GM18502 (cell line): ENCODE measurements at regions not wholly inside any gene's neighbourhood (a gene's known extent, or its start where the extent isn't known, plus 50 kb on each side); places are given as distances from the start of the nearest gene placed in this dataset.
"Not testable (repeated sequence)": the region's sequence is repeated elsewhere in the genome, so short reads cannot be mapped to it uniquely, and the experiment has no call there.

ENCODE experiments used
- ATAC-seq: cut with Tn5 transposase; IDR thresholded peaks from one replicate; pipeline ENCODE4 v1.9.1; 2021; ENCODE audit warnings: mild to moderate bottlenecking; ENCODE audit not compliant: unreplicated experiment, poor library complexity

GRCh38 chr3:197459571-197459970, 96.2 kb downstream of the BDH1 start:
- not testable (repeated sequence) for ATAC-seq

GRCh38 chr3:197458906-197459470, 96.8 kb downstream of the BDH1 start:
- no peak for ATAC-seq

GRCh38 chr3:197458179-197458707, 97.5 kb downstream of the BDH1 start:
- peak; percentile 67 for ATAC-seq

DNA sequence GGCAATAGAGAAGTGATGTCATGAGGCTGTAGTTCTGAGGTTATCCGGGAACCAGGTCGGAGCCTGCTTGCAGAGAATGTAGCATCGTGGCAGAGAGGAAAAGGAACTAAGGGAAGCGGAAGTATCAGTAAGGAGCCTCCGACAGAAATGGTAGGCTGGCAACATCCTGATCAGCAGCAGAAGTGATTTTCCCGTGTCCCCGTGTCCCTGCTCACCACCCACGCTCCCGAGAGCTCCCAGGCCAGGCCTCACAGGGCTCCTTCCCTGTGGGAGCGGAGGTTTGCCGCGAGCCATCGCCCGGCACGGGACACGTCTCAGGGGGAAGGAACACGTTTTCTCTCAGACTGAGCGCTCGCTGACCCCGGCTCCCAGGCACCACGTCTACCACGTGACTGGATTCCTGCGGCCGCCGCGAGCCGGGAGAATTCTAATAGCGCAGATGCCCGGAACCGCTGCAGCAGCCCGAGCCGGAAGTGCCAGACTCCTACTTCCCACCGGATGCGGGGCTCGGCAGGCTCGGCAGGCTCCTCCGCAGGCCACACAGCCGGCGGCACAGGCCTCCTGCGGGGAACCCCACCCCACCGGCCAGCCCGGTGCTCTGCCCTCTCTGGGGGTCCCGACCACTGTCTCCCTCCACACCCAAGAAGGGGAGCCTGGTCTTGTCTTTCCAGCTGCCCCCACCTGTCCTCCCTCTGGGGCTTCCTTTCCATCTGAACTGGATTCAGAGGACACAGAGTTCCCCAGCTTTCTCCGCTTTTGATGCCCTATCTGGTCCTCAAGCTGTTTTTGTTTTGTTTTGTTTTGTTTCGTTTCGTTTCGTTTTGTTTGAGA, 99.3 kb downstream of the BDH1 start:
- peak; percentile 51 for ATAC-seq

DNA sequence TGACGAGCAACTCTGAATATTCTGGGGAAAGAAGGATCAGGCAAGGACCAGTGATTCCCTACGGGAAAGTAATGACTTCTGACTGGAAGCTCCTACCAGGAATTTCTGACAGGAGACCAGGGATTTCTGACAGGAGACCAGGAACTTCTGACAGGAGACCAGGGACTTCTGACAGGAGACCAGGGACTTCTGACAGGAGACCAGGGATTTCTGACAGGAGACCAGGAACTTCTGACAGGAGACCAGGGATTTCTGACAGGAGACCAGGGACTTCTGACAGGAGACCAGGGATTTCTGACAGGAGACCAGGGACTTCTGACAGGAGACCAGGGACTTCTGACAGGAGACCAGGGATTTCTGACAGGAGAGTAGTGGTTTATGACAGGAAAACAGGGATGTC, 100.9 kb downstream of the BDH1 start:
- not testable (repeated sequence) for ATAC-seq

- ATAC-seq: no peak
Observed at GRCh38 chr3:197454014-197454413, 101.8 kb downstream of the BDH1 start.

GRCh38 chr3:197450810-197451209, 105.0 kb downstream of the BDH1 start:
- ATAC-seq: no peak

DNA sequence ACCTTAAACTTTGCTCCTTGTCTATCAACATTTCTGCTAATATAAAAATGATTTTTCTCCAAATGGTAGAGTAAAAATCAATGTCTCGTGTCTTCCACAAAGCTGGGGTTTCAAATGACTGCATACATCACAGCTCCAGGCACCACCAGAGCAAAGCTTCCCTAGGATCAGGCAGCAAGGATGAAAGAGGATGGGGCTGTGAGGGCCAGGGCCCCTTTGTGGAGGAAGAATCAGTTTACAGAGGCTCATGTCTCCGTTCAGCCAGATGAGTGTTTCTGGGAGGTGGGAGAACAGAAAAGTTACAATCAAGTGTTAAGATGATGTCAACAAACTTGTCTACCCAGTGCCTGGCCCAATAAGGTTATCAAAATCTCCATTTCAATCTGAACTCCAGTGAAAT, 105.5 kb downstream of the BDH1 start:
- no peak for ATAC-seq

DNA sequence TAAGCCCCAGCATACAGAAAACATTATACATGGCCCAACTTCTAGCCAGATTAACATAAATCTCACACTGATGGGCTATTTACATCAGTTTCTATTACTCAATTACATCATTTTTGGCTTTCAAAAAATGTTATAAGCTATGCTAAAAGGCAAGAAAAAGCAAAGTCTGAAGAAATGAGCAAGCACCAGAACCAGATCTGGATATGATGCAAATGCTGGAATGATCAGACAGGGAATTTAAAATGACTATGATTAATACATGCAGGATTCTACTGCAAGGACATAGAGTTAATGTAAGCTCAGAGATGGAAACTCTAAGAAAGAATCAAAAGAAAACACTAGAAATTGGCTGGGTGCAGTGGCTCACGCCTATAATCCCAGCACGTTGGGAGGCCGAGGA, 106.6 kb downstream of the BDH1 start:
- ATAC-seq: not testable (repeated sequence)

DNA sequence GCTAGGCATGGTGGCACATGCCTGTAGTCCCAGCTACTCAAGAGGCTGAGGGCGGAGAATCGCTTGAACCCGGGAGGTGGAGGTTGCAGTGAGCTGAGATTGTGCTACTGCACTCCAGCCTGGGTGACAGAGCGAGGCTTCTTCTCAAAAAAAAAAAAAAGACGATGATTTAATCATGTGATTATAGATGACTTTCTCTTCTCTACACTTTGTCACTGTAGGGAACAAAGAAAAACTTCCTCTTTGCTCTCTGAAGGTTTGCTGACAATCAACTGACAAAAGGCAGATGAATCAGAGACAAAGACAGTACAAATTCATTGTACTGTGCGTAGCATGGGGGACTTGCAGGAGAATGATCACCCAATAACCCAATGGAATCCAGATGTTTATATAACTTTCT, 108.0 kb downstream of the BDH1 start:
- not testable (repeated sequence) for ATAC-seq

GRCh38 chr3:197447057-197447456, 108.7 kb downstream of the BDH1 start:
- ATAC-seq: no peak

DNA sequence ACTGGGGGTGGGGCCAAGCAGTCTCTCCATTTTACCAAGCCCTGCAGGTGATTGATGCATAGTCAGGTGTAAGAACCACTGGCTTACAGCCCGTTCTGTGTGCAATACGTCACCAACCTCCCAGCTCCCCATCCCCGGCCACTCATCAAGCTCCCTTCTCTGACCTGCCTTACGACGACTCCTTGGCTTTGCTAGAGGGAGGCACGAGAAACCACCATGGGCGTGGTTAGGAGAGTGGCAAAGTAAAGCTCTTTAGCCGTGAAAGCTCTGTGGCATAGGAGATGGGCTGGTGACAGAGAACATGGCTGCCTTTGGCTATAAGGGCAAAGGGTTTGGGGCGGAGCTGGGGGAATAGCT, 109.1 kb downstream of the BDH1 start:
- ATAC-seq: no peak

DNA sequence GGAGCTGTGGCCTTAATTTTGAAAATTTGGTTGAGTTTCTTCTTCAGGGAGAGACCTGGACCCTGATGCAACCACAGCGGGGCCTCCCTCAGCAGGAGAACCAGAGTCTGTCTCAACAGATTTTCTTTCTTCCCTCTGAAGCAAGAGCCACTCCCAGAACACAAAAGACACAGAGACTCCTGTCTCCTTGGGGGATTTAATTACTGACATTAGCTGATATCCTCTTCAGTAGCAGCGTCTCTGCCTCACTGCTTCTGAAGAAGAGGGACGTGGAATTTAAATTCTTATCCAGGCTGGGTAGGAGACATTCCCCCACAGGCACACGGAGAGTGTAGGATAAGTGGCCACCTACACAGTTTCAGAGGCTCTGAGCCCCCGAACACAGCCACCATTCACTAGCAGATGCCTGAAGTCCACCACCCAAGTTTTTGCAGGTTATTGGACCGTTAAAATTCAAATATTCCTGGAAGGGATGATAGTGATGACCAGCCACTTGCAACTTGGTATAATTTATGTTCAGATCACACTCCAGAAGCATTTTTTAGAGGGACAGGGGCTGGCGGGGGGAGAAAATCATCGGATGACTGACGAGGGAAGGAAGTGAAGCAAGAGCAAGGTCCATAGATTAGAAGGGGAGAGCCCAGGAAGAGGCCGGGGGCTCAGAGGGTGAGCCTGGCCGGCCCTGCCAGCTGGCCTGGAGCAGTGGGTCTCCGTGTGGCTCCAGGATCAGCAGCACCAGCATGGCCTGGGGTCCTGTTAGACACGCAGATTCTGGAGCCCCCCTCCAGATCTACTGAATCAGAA, 109.7 kb downstream of the BDH1 start:
- no peak for ATAC-seq

DNA sequence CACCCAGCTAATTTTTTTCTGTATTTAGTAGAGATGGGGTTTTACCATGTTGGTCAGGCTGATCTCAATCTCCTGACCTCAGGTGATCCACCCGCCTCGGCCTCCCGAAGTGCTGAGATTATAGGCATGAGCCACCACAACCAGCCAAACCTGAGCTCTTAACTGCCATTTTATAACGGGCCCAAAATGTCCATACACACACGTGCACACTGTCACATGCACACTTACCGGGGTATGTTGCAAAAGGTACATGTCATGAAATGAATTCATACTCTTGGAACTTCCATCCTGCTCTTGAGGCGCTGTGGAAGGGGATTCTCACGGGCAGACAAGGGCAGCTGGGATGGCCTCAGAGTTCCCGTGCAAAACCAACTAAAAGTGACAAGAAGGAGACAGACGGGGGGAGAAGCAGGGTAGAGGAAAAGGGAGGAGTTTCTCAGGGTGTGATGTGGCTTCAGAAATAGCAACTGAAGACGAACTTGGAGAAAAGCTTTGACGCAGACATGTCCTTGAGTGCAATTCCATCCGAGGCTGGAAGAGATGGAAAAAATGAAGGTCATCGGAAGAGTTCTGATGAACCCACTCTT, 110.9 kb downstream of the BDH1 start:
- ATAC-seq: no peak

- no peak for ATAC-seq
Observed at GRCh38 chr3:197443506-197443905, 112.3 kb downstream of the BDH1 start.

DNA sequence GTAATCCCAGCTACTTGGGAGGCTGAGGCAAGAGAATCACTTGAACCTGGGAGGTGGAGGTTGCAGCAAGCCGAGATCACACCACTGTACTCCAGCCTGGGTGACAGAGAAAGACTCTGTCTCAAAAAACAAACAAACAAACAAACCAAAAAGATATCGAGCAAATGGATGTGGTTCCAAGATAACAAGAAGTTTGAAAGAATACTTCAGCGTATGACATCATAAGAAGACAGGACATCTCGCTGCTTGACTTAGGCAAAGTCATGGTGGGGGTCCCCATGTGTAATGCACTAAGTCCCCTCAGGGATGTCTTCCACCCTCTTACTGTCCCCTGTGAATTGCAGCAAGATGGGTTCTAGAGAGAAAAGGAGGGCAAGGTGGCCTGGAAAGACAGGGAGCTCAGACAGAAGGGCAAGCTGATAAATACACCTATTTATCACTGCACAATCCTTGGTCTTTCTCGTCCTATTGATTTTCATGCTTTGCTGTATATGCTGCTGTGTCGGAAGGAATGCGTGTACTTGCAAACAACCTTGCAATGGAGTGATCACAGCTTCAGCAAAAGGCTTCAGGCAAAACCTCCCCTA, 115.0 kb downstream of the BDH1 start:
- no peak for ATAC-seq

- ATAC-seq: no peak
Observed at GRCh38 chr3:197438906-197439305, 116.9 kb downstream of the BDH1 start.

- no peak for ATAC-seq
Observed at GRCh38 chr3:197435426-197435825, 120.3 kb downstream of the BDH1 start.

GRCh38 chr3:197434830-197435229, 120.9 kb downstream of the BDH1 start:
- ATAC-seq: no peak

DNA sequence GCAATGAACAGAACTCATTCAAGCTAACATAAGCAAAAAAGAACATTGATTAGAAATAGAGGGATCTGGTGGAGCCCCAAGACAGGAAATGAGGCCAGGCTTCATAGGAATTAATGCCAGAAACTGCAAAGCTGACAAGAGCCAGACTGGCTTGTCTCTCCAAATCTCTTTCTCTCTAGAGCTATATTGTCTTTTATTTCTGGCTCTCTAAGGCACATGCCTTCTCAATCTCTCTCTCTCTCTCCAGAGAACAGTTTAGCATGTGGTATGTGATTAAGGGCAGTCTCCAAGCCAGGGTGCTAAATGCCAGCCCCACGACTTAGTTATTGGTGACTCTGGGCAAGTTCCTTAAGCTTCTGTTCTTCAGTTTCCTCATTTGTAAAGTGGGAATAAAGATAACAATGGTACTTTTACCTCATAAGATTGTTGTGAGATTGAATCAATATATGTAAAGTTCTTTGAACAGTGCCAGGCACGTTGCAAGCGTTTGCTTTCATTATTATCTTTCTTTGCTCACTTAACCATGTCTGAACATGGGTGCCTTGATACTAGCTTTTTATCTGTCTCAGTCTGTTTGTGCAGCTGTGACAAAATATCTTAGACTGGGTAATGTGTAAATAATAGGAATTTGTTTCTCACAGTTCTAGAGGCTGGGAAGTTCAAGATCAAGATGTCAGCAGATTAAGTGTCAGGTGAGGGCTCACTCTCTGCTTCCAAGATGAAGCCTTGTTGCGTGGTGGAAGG, 123.2 kb downstream of the BDH1 start:
- ATAC-seq: no peak
